ENCODE measurements at regions not wholly inside any gene's neighbourhood (a gene's known extent, or its start where the extent isn't known, plus 50 kb on each side); places are given as distances from the start of the nearest gene placed in this dataset.
"Not testable (repeated sequence)": the region's sequence is repeated elsewhere in the genome, so short reads cannot be mapped to it uniquely, and the experiment has no call there.

DNA sequence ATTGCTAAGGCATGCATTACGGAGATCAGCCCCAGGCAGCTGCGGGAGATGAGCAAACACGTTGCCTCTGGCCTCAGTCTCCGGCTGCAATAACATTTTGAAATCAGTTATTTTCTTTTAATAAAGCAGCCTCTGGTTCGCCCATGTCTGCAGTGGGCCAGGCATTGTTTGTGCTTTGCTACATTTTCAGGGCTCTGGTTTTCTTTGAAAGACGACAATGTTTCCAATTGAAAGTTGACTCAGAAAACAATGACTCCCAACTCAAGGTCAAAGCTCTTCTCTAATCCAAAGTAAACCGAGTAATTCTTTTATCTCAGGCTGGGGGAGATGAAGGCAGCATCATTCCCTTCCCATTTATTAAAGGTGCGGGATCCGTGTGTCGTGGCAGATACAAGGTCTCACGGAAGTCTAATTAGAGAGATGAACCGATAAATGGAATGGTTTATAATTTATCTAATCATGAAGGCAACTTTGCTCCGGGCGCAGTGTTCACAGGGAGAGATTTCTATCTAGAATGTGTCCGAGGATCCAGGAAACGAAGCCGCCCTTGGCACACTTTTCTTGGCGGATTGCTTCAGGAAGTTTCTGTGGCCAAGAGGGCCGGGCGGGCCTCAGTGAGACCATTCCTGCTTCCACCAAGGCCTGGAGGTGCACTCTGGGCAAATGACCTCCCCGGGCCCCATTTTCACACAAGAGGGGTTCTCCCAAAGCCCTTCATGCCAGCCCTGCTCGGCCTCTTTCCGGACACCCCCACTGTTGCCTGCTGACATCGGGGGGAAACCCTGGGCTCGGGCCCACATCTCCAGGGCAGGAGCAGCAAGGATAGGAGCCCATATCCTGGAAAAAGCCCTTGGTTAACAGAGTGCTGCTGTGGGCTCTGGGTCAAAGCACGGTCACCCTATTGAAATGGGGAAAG, 811.4 kb downstream of the BRD1 start:
- DNase-seq: no peak

DNA sequence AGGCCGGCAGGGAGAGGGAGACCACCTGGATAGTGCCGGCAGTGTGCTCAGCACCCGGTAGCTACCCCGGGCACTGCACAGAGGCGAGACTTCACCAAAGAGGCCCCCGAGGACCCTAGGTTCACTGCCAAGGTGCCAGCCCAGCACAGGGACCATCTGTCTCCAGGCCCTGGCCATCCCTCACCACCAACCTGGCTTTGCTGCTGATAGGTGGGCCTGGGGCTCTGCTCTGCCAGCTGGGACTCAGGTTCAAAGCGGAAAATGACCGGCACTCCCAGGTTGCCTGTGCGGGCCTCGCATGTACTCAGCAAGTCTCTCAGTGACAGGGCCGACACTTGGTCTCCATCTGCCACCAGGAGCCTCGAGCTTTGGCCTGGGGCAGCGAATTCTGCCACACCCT, 812.2 kb downstream of the BRD1 start:
- DNase-seq: no peak

DNA sequence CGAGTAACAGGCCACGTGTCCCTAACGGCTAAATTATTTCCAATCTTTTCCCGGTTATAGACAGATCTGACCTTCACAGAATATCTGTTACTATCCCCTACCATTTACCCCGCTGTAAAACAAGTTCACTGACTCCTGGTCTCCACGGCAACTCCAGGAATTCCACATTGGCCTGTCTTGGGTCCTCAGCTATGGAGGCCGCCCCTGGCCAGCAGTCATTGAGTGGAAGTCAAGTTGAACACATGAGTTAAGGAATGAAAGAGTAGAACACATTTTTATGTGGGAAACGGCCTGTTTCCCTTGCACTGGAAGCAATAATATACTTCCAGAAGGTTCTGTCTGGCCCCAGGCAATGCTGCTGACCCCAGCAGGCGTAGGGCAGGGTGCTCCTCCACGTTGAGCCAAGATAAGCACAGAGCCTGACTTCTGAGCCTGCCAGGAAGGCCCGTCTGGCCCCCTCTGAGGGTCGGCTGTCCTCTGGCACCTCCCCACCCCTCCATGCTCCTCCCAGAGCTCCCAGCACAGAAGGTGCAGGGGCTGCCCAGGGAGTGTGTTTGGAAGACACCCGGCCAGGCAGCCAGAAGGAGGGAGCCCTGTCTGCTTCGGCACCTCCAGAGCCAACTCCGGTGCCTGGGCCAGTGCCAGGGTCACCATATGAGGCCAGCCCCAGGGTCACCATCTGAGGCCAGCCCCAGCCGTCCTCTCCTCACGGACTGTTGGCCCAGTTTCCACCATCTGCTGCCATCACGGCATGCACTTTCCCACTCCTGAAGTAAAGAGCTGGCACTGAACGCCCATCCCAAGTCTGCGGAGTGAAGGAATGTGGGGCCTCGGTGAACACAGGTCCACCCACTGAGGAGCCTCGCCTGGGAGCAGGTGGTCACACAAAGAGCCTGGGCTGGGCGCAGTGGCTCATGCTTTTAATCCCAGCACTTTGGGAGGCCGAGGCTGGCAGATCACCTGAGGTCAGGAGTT, 813.2 kb downstream of the BRD1 start:
- DNase-seq: no peak

DNA sequence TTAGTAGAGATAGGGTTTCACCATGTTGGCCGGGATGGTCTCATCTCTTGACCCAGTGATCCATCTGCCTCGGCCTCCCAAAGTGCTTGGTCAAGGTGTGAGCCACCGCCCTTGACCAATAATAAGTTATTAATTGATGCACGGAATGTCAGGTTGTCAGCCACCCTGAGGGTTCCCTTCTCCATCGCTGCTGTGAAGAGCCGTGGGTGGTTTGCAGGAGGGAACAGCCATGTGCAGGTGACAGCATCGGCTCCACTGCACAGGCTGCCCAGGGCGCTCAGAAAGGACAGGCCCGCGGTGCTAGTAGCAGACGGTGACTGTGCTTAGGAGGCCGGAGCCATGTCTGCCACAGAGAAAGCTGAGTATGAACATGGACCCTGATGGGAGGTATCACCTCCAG, 814.0 kb downstream of the BRD1 start:
- no peak for DNase-seq

DNA sequence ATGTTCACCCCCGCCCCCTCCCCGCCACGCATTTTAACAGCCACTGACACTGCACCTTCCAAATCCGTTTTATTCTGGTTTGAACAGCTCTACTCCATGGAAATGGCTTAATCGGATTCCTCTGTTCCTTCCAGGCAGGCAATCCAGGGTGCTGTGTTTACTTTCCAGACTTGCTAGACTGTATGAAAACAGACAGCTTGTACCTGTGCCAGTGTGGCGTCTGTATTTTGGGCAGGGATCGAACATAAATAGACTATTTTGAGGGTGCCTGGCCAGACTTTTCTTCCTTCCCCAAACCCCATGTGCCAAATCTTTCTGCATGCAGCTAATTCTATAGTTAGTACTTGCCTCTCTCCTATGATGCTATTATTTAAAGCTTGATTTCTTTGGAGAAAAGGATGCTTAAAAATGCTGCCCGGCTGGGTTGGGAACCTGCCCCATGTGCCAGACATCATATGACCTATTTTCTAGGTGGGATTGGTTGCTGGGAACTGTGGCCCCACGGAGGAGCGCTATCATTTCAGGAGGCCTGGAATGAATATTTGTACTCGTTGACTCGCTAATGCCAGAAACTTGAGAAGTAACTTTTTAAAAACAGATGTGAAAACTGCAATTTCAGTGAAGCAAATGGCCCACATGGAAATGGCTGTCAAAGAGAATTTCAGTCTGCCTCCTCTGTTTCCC, 814.8 kb downstream of the BRD1 start:
- no peak for DNase-seq

DNA sequence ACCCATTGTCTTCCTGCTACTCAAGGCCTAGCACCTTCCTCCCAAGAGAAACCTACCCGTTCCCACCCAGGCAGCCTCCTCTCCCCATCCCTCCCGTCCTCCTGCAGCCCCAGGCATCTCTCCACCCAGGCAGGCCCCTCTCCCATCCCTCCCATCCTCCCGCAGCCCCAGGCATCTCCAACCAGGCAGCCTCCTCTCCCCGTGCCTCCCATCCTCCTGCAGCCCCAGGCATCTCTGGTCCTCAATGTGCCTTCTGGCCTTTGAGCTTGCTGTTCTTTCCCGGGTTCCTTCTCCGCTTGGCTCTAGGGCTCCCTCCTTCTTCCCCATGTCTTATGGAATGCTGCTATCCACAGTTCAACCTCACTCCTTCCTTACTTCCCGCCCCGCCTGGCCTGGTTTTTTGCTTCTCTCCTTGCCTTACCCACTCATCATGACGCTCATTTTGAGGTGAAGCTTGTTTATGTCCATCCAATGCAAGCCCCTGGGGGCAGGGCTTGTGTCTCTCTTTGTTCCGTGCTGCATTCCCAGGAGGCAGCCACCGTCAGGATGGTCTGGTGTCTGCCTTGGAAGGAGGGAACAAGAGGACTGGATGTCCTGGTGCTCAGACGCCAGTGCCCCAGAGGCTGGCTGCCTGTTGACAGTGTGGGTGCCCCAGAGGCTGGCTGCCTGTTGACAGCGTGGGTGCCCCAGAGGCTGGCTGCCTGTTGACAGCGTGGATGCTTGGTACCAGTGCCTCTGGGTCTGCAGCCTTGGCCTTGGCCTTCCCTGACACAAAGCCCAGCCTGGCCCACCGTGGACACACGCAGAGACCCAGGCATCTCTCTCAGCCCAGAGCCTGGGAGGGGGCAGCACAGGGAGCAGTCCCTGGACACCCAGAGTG, 815.7 kb downstream of the BRD1 start:
- no peak for DNase-seq

DNA sequence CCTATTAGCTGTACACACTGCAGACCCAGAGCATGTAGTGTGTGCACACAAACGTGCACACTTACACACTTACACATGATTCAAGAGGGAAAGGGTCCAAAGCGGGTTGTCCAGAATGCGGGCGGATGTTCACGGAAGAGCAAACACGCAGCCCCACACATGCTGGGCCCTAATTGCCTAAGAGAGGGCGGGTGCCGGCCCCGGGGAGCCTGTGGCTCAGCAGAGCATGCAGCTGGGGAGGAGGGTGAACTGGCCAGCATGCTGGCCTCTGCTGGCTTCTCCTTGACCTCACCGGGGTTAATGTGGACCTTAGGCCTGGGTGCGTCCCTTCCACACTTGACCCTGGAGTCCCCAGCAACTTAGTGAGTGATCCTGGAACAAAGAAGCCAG, 816.3 kb downstream of the BRD1 start:
- DNase-seq: no peak

DNA sequence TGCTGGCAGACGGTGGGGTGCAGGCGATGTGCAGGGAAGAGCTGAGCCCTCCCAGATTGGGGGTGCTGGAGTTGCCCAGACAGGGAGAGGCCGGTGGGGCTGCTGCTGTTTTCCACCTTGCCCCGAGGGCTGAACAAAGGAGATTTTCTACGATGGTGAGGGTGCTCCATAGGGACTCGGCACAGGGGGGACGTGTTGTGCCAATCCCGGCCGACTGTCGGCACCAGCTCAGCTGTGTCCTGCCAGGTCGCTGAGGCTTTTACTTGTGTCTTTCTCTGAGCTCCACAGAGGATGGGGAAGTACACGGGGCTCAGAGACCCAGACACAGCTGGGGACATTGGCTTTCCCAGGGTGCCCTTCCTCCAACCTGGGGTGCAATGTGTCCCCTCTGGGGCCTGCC, 816.8 kb downstream of the BRD1 start:
- no peak for DNase-seq

DNA sequence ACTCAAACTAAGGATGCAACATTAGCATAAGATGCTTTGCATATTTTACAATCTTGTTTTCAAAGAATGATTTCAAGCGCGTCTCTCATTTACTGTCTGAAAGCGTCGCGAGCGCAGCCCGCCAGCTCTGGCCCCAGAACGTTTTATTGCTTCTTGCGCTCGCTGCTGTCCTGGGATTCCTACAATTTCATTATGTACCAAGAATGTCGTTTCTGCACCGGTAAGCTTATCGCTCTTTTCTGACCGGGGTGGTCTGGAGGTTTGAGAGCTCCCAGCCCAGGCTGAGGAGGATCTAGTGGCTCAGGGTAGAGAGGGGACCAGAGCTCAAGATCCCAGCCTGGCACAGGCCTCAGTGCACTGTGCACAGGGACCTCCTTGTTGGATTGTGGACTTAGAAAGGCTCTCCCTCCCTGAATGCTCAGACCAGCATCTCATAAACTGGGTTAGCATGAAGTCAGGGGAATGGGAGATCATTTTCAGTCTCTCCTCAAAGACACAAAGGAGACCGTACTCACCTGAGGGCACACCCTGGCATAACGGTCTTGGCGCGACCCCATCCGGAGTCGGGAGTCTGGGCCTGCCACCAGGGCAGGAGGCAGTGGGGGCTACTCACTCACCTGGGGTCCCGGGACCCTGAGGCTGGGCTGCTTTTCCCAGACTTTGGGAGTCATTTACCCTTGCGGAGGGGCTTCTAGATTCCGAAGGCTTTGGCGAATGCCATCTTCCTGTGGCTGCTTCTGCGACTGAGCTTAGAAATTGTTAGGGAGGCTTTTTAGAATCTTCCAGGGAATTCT, 817.4 kb downstream of the BRD1 start:
- DNase-seq: no peak

DNA sequence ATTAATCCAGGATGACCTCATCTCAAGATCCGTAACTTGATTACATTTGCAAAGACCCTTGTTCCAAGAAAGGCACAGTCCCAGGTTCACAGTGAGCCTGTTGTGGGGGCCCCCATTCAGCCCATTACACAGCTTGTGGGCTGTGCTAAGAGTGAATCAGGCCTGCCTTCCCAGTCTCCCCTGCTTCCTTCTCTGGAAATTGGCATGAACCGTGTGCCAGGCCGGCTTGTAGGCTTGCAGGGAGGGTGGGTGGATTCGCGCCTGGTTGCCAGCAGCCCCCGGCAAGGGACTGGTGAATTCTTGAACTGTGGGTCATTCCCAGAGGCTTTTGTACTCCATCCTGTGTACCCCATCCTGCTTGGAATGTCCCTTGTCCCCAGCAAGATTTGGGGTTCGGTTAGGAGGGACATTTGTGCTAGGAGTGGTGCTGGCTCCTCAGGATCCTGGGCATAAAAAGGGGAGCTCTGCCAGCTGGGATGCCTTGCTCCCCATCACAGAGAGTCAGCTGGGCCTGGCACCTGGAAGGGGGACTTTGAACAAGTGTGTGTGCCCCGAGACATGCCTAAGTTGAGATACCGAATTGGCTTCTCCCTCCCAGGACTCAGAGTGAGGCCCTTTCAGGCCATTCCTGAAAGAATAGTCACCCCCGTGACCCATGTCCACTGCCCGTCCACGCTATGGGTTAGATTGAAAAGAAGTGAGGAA, 818.2 kb downstream of the BRD1 start:
- DNase-seq: no peak

DNA sequence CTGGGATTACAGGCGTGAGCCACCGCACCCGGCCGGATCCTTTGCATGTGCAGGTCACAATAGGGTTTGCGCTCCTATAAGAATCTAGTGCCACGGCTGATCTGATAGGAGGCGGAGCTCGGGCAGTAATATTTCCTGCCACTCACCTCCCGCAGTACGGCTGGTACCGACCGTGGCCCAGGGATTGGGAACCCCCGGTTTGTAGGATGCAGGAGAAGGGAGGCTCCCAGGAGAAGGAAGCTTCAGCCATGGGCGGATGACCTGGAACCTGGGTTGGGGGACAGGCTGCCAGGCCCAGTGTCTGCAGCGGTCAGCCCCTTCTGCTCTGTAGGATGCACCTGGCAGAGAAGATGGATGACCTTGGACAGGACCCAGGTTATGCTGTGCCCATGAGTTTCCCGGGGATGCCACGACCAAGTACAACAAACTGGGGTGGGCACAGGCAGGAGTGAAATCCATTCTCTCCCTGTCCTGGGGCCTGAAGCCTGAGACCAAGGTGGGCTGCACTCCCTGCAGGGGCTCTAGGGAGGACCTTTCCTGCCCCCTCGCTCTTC, 818.9 kb downstream of the BRD1 start:
- no peak for DNase-seq

DNA sequence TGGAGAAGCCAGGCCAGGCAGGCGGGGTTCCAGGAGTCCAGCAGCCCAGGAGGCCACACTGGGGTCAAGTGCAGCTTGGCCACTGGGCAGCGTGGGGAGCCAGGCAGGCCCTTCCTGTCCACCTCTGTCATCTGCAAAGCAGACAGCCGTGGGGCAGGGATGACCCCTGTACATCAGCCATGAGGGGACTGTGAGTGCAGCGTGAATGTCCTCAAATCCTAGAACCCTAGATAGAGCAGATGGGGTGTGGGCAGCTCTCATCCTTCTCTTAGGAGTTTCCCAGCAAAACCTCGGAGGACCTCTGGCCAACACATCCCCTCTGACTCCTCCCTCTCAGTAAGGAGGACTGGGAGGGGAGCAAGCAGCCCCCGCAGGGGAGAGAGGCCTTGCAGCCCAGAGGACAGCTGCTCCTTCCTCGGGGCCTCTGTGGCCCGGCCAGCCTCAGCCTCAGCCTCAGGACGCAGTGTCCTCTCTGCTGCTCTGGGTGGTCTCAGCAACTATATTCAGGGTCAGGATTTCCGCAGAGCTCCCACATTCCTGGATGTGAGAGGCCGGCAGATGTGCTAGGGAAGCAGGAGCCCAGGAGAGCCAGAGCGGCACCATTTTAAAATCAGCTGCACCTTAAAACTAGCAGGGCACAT, 820.5 kb downstream of the BRD1 start:
- no peak for DNase-seq

DNA sequence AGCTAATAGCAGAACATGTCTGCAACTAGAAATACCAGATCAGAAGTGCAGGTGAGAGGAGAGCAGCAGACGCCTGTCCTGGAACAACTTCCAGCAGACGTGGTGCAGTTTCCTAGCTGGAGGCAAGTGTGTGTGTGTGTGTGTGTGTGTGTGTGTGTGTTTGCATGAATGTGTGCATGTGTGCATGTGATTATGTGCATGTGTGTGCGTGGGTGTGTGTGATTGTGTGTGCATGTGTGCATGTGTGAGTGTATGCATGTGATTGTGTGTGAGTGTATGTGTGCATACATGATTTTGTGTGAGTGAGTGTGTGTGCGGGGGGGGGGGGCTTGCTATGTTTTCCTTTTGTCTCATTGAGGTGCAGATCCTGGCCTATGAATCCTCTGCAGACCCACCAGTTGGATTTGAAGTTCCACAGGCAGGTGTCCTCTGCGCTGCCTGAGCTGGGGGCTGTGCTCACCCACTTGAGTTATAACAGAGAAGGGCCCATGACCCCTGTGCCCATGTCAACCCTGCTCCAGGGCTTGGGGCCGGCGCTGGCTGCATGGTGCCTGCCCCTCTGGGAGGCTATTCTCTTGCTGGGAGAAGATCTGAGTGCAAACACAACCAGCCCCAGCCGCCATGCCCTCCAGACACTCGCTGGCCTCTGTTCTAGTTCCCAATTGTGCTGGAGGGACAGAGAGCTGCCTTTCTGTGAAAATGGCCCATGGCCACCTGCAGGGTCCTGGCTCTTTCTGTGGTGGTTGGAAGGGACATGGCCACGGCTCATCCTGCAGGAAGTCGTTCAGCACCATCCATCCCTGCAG, 821.3 kb downstream of the BRD1 start:
- no peak for DNase-seq

DNA sequence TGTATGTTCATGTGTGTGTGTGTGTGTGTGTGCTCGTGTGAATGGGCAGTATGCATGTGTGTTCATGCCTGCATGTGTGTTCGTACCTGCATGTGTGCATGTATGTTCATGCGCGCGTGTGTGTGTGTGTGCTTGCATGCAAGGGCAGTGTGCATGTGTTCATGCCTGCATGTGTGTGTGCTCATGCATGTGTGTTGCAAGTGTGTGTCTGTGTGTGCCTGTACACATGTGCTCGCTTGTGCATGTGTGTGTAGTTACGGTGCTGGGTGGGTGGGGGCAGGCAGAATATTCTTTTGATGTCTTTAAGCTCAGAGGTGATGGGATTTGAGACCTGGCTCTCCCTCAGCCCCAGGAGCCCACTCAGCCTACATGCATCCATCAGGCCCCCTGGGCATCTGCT, 822.1 kb downstream of the BRD1 start:
- DNase-seq: no peak

DNA sequence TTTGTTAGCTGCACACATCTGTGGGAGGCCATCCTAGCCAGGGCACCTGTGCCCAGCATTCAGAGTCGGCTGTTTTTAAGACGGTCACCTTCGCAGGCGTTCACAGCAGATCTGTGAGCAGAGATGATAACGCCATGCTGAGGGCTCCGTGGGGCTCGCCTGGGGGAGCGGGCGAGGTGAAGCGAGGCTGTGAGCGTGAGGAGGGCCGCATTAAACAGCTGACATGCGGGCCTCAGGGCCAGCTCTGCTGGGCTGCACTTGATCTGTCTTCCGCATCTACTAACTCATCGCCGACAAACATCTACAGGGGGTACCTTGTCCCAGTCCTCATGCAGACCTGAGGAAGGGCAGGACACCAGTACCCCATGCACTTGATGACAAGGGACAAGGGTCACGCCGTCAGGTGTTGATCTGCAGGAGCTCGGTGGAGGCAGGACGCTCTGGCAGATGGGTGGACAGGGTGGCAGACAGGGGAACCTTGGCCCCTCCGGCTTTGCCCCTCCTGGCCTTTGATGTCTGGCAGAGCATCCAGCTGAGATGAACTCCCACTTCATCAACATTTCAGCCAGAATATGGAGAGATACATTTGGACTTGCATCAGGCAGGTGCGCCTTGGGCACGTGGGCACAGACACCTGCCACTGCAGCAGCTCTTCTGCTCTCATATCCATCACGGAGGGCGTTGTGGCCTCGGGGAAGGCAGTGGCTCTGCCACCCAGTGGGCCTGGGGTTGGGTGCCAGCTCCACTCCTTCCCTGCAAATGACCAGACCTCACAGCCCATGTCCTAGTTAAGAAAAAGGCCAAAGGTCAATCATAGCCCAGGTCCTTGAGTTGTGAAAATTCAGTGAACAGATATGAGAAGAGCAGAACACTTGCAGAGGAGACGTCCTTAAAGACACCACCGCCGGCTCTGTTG, 822.9 kb downstream of the BRD1 start:
- no peak for DNase-seq

DNA sequence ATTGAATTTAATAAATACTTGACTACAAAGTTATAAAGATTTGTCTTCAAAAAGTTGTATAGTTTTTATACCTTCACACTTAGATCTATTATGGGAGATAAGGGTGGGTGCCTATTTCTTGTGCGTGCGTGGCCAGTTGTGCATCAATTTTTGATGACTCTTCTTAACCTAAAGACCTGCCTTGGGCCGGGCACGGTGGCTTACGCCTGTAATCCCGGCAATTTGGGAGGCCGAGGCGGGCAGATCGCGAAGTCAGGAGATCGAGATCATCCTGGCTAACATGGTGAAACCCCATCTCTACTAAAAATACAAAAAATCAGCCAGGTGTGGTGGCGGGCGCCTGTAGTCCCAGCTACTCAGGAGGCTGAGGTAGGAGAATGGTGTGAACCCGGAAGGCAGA, 830.1 kb downstream of the BRD1 start:
- not testable (repeated sequence) for DNase-seq

DNA sequence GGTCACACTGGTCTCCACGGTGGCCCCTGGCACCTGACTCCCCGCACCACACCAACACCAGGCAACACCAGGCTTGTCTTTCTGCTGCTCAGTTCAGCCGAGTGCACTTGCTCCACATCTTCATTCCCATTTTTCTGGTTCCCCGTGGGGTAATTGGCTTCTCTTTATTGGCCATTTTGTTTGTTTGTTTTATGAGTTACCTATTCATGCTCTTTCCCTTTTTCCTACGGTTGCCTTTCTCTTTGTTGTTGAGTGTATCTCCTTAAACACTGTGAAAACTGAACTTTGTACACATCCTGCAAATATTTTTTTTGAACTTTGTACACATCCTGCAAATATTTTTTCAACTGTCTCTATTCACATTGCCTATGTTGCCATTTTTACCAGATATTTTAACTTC, 834.0 kb downstream of the BRD1 start:
- no peak for DNase-seq

DNA sequence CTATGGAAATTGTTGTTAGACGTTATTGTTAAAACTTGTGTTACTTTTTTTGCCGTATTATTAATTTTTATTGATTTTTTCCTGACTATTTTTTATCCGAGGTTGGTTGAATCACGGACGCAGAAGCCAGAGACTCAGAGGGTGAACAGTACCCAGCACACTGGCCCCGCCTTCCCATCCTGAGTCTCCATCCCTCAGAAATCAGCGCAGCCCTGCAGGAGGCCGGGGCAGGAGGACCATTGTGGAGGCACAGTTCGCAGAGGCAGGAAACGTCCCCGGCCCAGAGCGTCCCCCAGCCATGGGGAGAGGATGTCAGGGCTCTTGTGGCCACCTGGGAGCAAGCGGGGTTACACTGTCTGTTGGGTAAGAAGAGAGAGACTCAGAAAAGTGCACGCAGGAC, 843.0 kb downstream of the BRD1 start:
- no peak for DNase-seq
